ENCODE measurements at regions not wholly inside any gene's neighbourhood (a gene's known extent, or its start where the extent isn't known, plus 50 kb on each side); places are given as distances from the start of the nearest gene placed in this dataset.

- RAD21 ChIA-PET (ENCODE audit: low non-redundant PET in 1 of 2, low total read pairs in 2 of 2, uncharacterized antibody in 2 of 2, unreplicated experiment in 2 of 2), result no interaction called here
- Histone ChIP-seq H3K27ac (ENCODE audit: low read depth, low read length) (no peak overlapping the region), H3K4me1 (ENCODE audit: control insufficient read depth in 1 of 2, insufficient read depth in 2 of 2, low read length in 2 of 2) (no peaks in the 10 kb centered on the region), H3K79me2 (ENCODE audit: insufficient read depth, low read length) (no peaks in the 10 kb centered on the region), H3K9me3 (ENCODE audit: control insufficient read depth in 1 of 2, insufficient read depth in 1 of 2, low read depth in 1 of 2, low read length in 2 of 2) (no peaks in the 10 kb centered on the region), H2AFZ (ENCODE audit: low read depth, low read length, poor library complexity, severe bottlenecking) (peak overlapping the region; percentile 73), H3K4me2 (ENCODE audit: low read length) (no peak overlapping the region), H3K36me3 (ENCODE audit: control insufficient read depth in 1 of 2, insufficient read depth in 2 of 2, low read length in 2 of 2) (no peaks in the 10 kb centered on the region), H3K9me2 (ENCODE audit: insufficient read depth) (no peaks in the 10 kb centered on the region), H3K9ac (ENCODE audit: low read length) (no peak overlapping the region), H3K4me3 (replicated peaks in 1 of 2; ENCODE audit: low read depth in 1 of 2, low read length in 2 of 2) (no peak overlapping the region), H3K27me3 (ENCODE audit: insufficient read depth, low read length) (no peaks in the 10 kb centered on the region), H4K20me1 (ENCODE audit: insufficient read depth) (no peaks in the 10 kb centered on the region)
- no TSS peak for BruUV-seq (replicated peaks)
- CTCF ChIA-PET, result interaction anchor here (0.7 to 1.6 kb wide), 7 partner anchors 9 to 1482 kb away, joined by 3 to 13 read pairs (median 3); no protein-coding TSS in a partner anchor
- intact Hi-C loops (cut with micrococcal nuclease), result loop anchor here (1.0 to 5.0 kb wide), 3 partner anchors 73 to 1482 kb away; no protein-coding TSS in a partner anchor
- POLR2A ChIA-PET, result no interaction called here
- ATAC-seq (peak; percentile 78), DNase-seq (ENCODE audit: low read depth, low spot score) (peak; percentile 44)
- TF ChIP-seq ATF3 (IDR thresholded peaks at IDR 0.05) (no peak), SIN3A (IDR thresholded peaks at IDR 0.05; ENCODE audit: low read depth) (no peak), MAX (IDR thresholded peaks at IDR 0.05) (peak; percentile 53; the same call in 1 of the 2 replicates), POLR2A (IDR thresholded peaks at IDR 0.05; ENCODE audit: borderline replicate concordance, extremely low read depth, insufficient read depth, insufficient read length) (no peak), EZH2phosphoT487 (IDR thresholded peaks at IDR 0.05; ENCODE audit: borderline replicate concordance) (no peak), EGR1 (IDR thresholded peaks at IDR 0.05; ENCODE audit: low read depth) (no peak), ELF1 (IDR thresholded peaks at IDR 0.05; ENCODE audit: borderline replicate concordance, low read depth) (no peak), TCF7L2 (IDR thresholded peaks at IDR 0.05; ENCODE audit: borderline replicate concordance, extremely low read depth, insufficient read depth, insufficient read length) (no peak), JUND (IDR thresholded peaks at IDR 0.05) (no peak), REST (IDR thresholded peaks at IDR 0.05; ENCODE audit: low read depth) (no peak), CEBPB (IDR thresholded peaks at IDR 0.05; ENCODE audit: low read depth) (no peak), YY1 (IDR thresholded peaks at IDR 0.05; ENCODE audit: extremely low read depth, insufficient replicate concordance, low read depth, low read length) (no peak), SP1 (IDR thresholded peaks at IDR 0.05; ENCODE audit: low read depth) (no peak), RAD21 (IDR thresholded peaks at IDR 0.05; ENCODE audit: low read depth) (peak; percentile 60), EZH2 (IDR thresholded peaks at IDR 0.05) (no peak), ZNF274 (IDR thresholded peaks at IDR 0.05; ENCODE audit: low read depth, low read length) (no peak), POLR2AphosphoS5 (IDR thresholded peaks at IDR 0.05; ENCODE audit: low read depth, low read length) (no peak), SRF (IDR thresholded peaks at IDR 0.05; ENCODE audit: low read depth) (no peak), ZFX (IDR thresholded peaks at IDR 0.05) (no peak), FOSL1 (IDR thresholded peaks at IDR 0.05; ENCODE audit: low read depth) (no peak), CBX3 (IDR thresholded peaks at IDR 0.05; ENCODE audit: low read depth) (no peak), CTCF (IDR thresholded peaks at IDR 0.05 in 2 of 3, conservative IDR thresholded peaks at IDR 0.05 in 1 of 3; ENCODE audit: borderline replicate concordance in 1 of 3, insufficient read depth in 1 of 3, low read depth in 2 of 3, low read length in 2 of 3) (peak; percentile 45 to 77 (median 55); a peak in 5 of 6 replicates)
Observed at GRCh38 chr2:211085056-211085680, 528.8 kb downstream of the CPS1 start.

Measured in HCT116 (cell line).